Smooth muscle cell (in vitro differentiated cells): ENCODE measurements at regions not wholly inside any gene's neighbourhood (a gene's known extent, or its start where the extent isn't known, plus 50 kb on each side); places are given as distances from the start of the nearest gene placed in this dataset.
A peak's percentile ranks its signal among the peaks of the same experiment; 100 is the strongest.

ENCODE experiments used
- DNase-seq: peaks from one replicate; lab custom pipeline; 2025; ENCODE audit not compliant: unreplicated experiment; lab: John Stamatoyannopoulos, UW
- H2AFZ ChIP-seq: fragments of 200-600 bp; sonication (generic); 2 replicates; pipeline ENCODE4 v1.6.0; 2016; ENCODE audit warnings: antibody characterized with exemption, low read depth, mild to moderate bottlenecking
- H3F3A ChIP-seq: fragments of 200-600 bp; sonication (generic); 2 replicates; pipeline ENCODE4 v1.6.0; 2017; ENCODE audit warnings: antibody characterized with exemption, low read depth
- H3K27ac ChIP-seq: fragments of 200-600 bp; sonication (generic); 2 replicates; pipeline ENCODE4 v1.5.1; 2016; ENCODE audit warnings: low read depth, mild to moderate bottlenecking
- H3K27me3 ChIP-seq: fragments of 200-600 bp; sonication (generic); 2 replicates; pipeline ENCODE4 v1.6.1; 2016; ENCODE audit warnings: low read depth, mild to moderate bottlenecking
- H3K36me3 ChIP-seq: fragments of 200-600 bp; sonication (generic); 2 replicates; pipeline ENCODE4 v1.5.1; 2016; ENCODE audit warnings: low read depth
- H3K4me1 ChIP-seq: fragments of 200-600 bp; sonication (generic); 2 replicates; pipeline ENCODE4 v1.5.1; 2016; ENCODE audit warnings: low read depth
- H3K4me2 ChIP-seq: fragments of 200-600 bp; sonication (generic); 2 replicates; pipeline ENCODE4 v1.6.0; 2016; ENCODE audit warnings: mild to moderate bottlenecking
- H3K4me3 ChIP-seq: fragments of 200-600 bp; sonication (generic); 2 replicates; pipeline ENCODE4 v1.5.1; 2016; ENCODE audit warnings: mild to moderate bottlenecking
- H3K79me2 ChIP-seq: fragments of 200-600 bp; sonication (generic); 2 replicates; pipeline ENCODE4 v1.6.0; 2016; ENCODE audit warnings: low read depth, mild to moderate bottlenecking
- H3K9ac ChIP-seq: fragments of 200-600 bp; sonication (generic); 2 replicates; pipeline ENCODE4 v1.6.0; 2016; ENCODE audit warnings: low read depth
- H3K9me3 ChIP-seq: fragments of 200-600 bp; sonication (generic); replicated peaks from 2 replicates; pipeline ENCODE4 v1.5.1; 2016; ENCODE audit warnings: low read depth
- H4K20me1 ChIP-seq: fragments of 200-600 bp; sonication (generic); 2 replicates; pipeline ENCODE4 v1.6.0; 2016; ENCODE audit warnings: low read depth
- CTCF ChIP-seq: fragments of 200-600 bp; sonication (generic); IDR thresholded peaks from 2 replicates; pipeline ENCODE4 v1.5.1; 2017; ENCODE audit warnings: borderline replicate concordance, mild to moderate bottlenecking, antibody characterized with exemption; ENCODE audit not compliant: insufficient read depth, poor library complexity, severe bottlenecking
- WGBS: methylation state at CpG from one replicate; pipeline ENCODE4 v1.1.7; 2016; ENCODE audit warnings: low lambda C conversion rate; 5-methylcytosine and 5-hydroxymethylcytosine counted together

GRCh38 chr1:232718928-232719927 lies 86.0 kb upstream of the MAP10 start:
- peak overlapping the region; percentile 13 for H3K9ac ChIP-seq
- WGBS = 85% methylated on average over 7 of the region's 7 CpGs
- no peaks in the 10 kb centered on the region for H4K20me1 ChIP-seq
- no peaks in the 10 kb centered on the region for H3K36me3 ChIP-seq
- H3K9me3 ChIP-seq = no peaks in the 10 kb centered on the region
- peak overlapping the region; percentile 57 for H3K27ac ChIP-seq
- H3K4me2 ChIP-seq = peak overlapping the region; percentile 24
- no peaks in the 10 kb centered on the region for H3F3A ChIP-seq
- H2AFZ ChIP-seq = peak overlapping the region; percentile 20
- H3K27me3 ChIP-seq = no peaks in the 10 kb centered on the region
- no peaks in the 10 kb centered on the region for H3K79me2 ChIP-seq
- TF ChIP-seq CTCF = no peak
- no peak overlapping the region for H3K4me3 ChIP-seq
- DNase-seq = no peak
- peaks cover 5% of the 10 kb centered on the region for H3K4me1 ChIP-seq

DNA sequence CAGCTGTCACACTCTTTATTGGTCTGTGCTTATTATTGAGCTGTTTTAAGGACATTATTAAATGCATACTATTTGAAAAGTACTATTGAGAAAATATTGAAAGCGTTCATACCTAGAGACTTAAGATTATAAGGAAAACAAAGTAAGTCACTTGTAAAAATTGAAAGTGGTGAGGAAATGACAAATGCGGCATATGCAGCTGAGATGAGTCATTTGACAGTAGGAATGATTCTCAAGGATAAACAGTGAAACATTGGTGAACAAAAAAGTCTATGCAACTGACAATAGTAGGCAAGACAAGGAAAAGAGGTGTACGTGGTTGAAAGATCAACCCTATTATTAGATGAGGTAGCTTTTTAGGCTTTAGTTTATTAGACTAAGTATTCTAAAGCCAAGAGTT lies 82.6 kb upstream of the MAP10 start:
- Histone ChIP-seq H3K27me3 (no peaks in the 10 kb centered on the region), H3K27ac (peak overlapping the region; percentile 27), H3K79me2 (no peaks in the 10 kb centered on the region), H3K9me3 (no peaks in the 10 kb centered on the region), H3K4me2 (no peak overlapping the region), H2AFZ (no peak overlapping the region), H3F3A (no peaks in the 10 kb centered on the region), H3K4me1 (peaks cover 5% of the 10 kb centered on the region), H3K9ac (no peak overlapping the region), H3K36me3 (no peaks in the 10 kb centered on the region), H3K4me3 (no peak overlapping the region), H4K20me1 (no peaks in the 10 kb centered on the region)
- DNase-seq = no peak
- WGBS = 81% methylated on average over 3 of the region's 3 CpGs
- TF ChIP-seq CTCF = no peak

DNA sequence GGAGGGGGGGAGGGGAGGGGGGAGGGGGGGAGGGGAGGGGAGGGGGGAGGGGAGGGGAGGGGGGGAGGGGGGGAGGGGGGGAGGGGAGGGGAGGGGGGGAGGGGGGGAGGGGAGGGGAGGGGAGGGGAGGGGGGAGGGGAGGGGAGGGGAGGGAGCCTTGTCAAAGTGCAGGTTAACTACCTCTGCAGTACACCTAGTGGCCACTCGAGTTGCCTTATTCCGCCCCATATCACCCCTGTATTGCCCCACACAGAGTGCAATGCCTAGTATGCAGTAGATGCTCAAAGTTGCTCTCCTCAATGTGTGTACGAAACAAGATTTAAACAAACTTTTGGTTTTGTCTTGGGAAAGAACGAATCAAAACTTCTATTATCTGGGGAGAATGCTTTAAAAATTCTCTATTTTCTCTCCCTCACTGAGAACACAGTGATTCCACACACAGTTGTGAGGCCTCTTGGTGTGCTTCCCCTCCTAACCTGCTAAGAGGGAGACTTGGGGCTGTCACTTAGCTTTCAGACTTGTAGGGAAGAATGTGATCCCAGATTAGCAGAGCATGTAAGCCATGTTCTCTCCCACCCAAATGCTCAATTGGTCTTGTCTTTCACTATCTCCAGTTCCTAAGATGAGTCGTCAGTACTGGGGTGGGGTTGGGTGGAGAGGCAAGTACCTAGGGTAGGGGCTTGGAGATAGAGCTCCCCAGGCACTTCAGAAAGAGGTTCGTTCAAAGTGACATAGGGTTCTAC lies 79.7 kb upstream of the MAP10 start:
- DNase-seq = no peak
- 84% methylated on average over 6 of the region's 6 CpGs for WGBS
- Histone ChIP-seq H2AFZ (no peak overlapping the region), H3K4me1 (no peaks in the 10 kb centered on the region), H3K4me3 (no peak overlapping the region), H3F3A (no peaks in the 10 kb centered on the region), H4K20me1 (no peaks in the 10 kb centered on the region), H3K36me3 (no peaks in the 10 kb centered on the region), H3K27me3 (no peaks in the 10 kb centered on the region), H3K27ac (no peak overlapping the region), H3K9ac (no peak overlapping the region), H3K79me2 (no peaks in the 10 kb centered on the region), H3K9me3 (no peaks in the 10 kb centered on the region), H3K4me2 (no peak overlapping the region)
- no peak for TF ChIP-seq CTCF
